SK-N-SH treated with all-trans-retinoic acid at 6 μM for 48 hours (cell line): ENCODE measurements at regions not wholly inside any gene's neighbourhood (a gene's known extent, or its start where the extent isn't known, plus 50 kb on each side); places are given as distances from the start of the nearest gene placed in this dataset.

Source experiments
- ATAC-seq: fragments of 200-7000 bp; cut with Tn5 transposase; 3 replicates; pipeline ENCODE4 v1.9.1; 2020; ENCODE audit warnings: mild to moderate bottlenecking, moderate library complexity
- ARNTL ChIP-seq: fragments of 450-650 bp; formaldehyde crosslinking; IDR thresholded peaks from 2 replicates; pipeline ENCODE4 v1.5.0; 2020; ENCODE audit warnings: low read depth, mild to moderate bottlenecking, moderate library complexity, borderline replicate concordance
- BACH2 ChIP-seq: fragments of 250-450 bp; sonication (Bioruptor Pico); IDR thresholded peaks from 2 replicates; pipeline ENCODE4 v1.9.0; 2021; ENCODE audit warnings: mild to moderate bottlenecking, borderline replicate concordance
- CSDC2 ChIP-seq: fragments of 250-450 bp; sonication (Bioruptor Pico); IDR thresholded peaks from 2 replicates; pipeline ENCODE4 v1.5.0; 2020; ENCODE audit warnings: mild to moderate bottlenecking, moderate library complexity
- ESRRG ChIP-seq: fragments of 250-450 bp; sonication (Bioruptor Pico); IDR thresholded peaks from 2 replicates; pipeline ENCODE4 v1.6.1; 2021; ENCODE audit warnings: mild to moderate bottlenecking
- GLIS3 ChIP-seq: fragments of 250-450 bp; sonication (Bioruptor Pico); IDR thresholded peaks from 2 replicates; pipeline ENCODE4 v1.5.0; 2020; ENCODE audit warnings: mild to moderate bottlenecking, moderate library complexity
- ISL1 ChIP-seq: fragments of 250-450 bp; sonication (Bioruptor Pico); IDR thresholded peaks from 2 replicates; pipeline ENCODE4 v2.1.2; 2022; ENCODE audit warnings: mild to moderate bottlenecking, moderate library complexity
- OSR1 ChIP-seq: fragments of 250-450 bp; sonication (Bioruptor Pico); IDR thresholded peaks from 2 replicates; pipeline ENCODE4 v1.8.0; 2022; ENCODE audit warnings: moderate library complexity, mild to moderate bottlenecking, inconsistent platforms
- PPARA ChIP-seq: fragments of 250-450 bp; sonication (Bioruptor Pico); IDR thresholded peaks from 2 replicates; pipeline ENCODE4 v1.5.0; 2020; ENCODE audit warnings: mild to moderate bottlenecking, borderline replicate concordance
- RARB ChIP-seq: fragments of 250-450 bp; sonication (Bioruptor Pico); IDR thresholded peaks from 2 replicates; pipeline ENCODE4 v1.8.0; 2021; ENCODE audit warnings: mild to moderate bottlenecking, moderate library complexity
- SNAI2 ChIP-seq: fragments of 250-450 bp; sonication (Bioruptor Pico); IDR thresholded peaks from 2 replicates; pipeline ENCODE4 v1.5.0; 2020; ENCODE audit warnings: mild to moderate bottlenecking, moderate library complexity
- TCF4 ChIP-seq: fragments of 250-450 bp; sonication (Bioruptor Pico); IDR thresholded peaks from 2 replicates; pipeline ENCODE4 v1.8.0; 2021; ENCODE audit warnings: mild to moderate bottlenecking, moderate library complexity, borderline replicate concordance
- ZC3H10 ChIP-seq: fragments of 250-450 bp; sonication (Bioruptor Pico); IDR thresholded peaks from 2 replicates; pipeline ENCODE4 v1.5.1; 2021; ENCODE audit warnings: mild to moderate bottlenecking, moderate library complexity
- ZFP3 ChIP-seq: fragments of 250-450 bp; sonication (Bioruptor Pico); IDR thresholded peaks from 2 replicates; pipeline ENCODE4 v1.5.0; 2020; ENCODE audit warnings: mild to moderate bottlenecking, moderate library complexity
- ZFP30 ChIP-seq: fragments of 450-650 bp; formaldehyde crosslinking; IDR thresholded peaks from 2 replicates; pipeline ENCODE4 v1.5.0; 2022; ENCODE audit warnings: mild to moderate bottlenecking, moderate library complexity
- ZNF565 ChIP-seq: fragments of 450-650 bp; formaldehyde crosslinking; conservative IDR thresholded peaks from 2 replicates; pipeline ENCODE4 v1.5.0; 2020; ENCODE audit warnings: low read depth, mild to moderate bottlenecking, moderate library complexity
- ZNF70 ChIP-seq: fragments of 450-650 bp; formaldehyde crosslinking; IDR thresholded peaks from 2 replicates; pipeline ENCODE4 v1.5.0; 2020; ENCODE audit warnings: mild to moderate bottlenecking, moderate library complexity
- ZNF8 ChIP-seq: fragments of 450-650 bp; formaldehyde crosslinking; IDR thresholded peaks from 2 replicates; pipeline ENCODE4 v1.5.0; 2020; ENCODE audit warnings: mild to moderate bottlenecking, moderate library complexity
- TF ChIP-seq, protein P1 (sequence below): fragments of 250-450 bp; sonication (Bioruptor Pico); IDR thresholded peaks from 2 replicates; pipeline ENCODE4 v1.5.1; 2020; ENCODE audit warnings: low read depth, mild to moderate bottlenecking, moderate library complexity
- TF ChIP-seq, protein P2 (sequence below): fragments of 250-450 bp; sonication (Bioruptor Pico); IDR thresholded peaks from 2 replicates; pipeline ENCODE4 v1.5.0; 2020; ENCODE audit warnings: mild to moderate bottlenecking, moderate library complexity
- TF ChIP-seq, protein P3 (sequence below): fragments of 250-450 bp; sonication (Bioruptor Pico); IDR thresholded peaks from 2 replicates; pipeline ENCODE4 v1.8.0; 2021; ENCODE audit warnings: low read depth, mild to moderate bottlenecking, moderate library complexity, borderline replicate concordance
- TF ChIP-seq, protein P4 (sequence below): fragments of 250-450 bp; sonication (Bioruptor Pico); IDR thresholded peaks from 2 replicates; pipeline ENCODE4 v1.5.1; 2021; ENCODE audit warnings: mild to moderate bottlenecking, moderate library complexity

DNA sequence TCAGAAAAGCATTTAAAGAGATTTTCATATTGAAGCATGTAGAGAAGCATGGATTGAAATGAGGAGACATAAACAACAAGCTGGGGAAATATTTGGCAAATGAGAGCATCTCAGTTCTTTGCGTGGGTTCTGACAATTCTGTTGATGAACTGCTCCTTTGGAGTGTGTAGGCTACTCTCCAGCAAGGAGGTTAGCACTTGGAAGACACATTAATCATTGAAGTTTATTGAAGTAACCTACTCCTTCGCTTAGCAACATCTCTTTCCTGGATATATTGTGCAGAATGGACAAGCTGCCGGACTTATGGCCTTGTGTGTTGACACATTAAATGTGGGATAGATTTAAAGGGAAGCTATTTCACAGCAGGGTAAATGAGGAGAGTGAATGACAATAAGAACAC, 354.5 kb upstream of the VWC2 start (continued):
- no peak for TF ChIP-seq ZNF8 (CRISPR knock-in tag)

DNA sequence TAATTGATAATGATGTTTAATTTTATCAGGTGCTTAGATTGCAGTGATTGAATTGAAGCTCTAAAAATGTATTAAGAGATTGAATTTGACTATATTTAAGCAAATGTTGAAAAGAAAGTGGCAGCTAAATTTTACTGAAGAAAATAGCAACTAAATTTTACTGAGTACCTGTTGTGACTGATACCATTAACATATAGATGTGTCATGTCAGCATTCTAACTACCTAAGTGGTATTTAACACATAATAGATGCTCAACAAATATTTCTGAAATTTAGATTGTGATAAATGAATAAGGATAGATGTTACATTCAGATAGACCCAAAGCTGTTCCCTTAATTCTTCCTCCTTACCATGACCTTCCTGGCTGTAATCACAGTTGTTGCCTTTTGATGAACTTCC, 350.9 kb upstream of the VWC2 start:
- TF ChIP-seq ZC3H10 (CRISPR knock-in tag) = no peak
- no peak for TF ChIP-seq BACH2 (CRISPR knock-in tag)
- no peak for TF ChIP-seq ISL1
- TF ChIP-seq, protein P1, sequence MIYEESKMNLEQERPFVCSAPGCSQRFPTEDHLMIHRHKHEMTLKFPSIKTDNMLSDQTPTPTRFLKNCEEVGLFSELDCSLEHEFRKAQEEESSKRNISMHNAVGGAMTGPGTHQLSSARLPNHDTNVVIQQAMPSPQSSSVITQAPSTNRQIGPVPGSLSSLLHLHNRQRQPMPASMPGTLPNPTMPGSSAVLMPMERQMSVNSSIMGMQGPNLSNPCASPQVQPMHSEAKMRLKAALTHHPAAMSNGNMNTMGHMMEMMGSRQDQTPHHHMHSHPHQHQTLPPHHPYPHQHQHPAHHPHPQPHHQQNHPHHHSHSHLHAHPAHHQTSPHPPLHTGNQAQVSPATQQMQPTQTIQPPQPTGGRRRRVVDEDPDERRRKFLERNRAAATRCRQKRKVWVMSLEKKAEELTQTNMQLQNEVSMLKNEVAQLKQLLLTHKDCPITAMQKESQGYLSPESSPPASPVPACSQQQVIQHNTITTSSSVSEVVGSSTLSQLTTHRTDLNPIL (CRISPR knock-in tag) = no peak
- no peak for TF ChIP-seq GLIS3 (CRISPR knock-in tag)
- no peak for TF ChIP-seq PPARA (CRISPR knock-in tag)
- TF ChIP-seq, protein P2, sequence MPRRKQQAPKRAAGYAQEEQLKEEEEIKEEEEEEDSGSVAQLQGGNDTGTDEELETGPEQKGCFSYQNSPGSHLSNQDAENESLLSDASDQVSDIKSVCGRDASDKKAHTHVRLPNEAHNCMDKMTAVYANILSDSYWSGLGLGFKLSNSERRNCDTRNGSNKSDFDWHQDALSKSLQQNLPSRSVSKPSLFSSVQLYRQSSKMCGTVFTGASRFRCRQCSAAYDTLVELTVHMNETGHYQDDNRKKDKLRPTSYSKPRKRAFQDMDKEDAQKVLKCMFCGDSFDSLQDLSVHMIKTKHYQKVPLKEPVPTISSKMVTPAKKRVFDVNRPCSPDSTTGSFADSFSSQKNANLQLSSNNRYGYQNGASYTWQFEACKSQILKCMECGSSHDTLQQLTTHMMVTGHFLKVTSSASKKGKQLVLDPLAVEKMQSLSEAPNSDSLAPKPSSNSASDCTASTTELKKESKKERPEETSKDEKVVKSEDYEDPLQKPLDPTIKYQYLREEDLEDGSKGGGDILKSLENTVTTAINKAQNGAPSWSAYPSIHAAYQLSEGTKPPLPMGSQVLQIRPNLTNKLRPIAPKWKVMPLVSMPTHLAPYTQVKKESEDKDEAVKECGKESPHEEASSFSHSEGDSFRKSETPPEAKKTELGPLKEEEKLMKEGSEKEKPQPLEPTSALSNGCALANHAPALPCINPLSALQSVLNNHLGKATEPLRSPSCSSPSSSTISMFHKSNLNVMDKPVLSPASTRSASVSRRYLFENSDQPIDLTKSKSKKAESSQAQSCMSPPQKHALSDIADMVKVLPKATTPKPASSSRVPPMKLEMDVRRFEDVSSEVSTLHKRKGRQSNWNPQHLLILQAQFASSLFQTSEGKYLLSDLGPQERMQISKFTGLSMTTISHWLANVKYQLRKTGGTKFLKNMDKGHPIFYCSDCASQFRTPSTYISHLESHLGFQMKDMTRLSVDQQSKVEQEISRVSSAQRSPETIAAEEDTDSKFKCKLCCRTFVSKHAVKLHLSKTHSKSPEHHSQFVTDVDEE (CRISPR knock-in tag) = no peak
- TF ChIP-seq ZNF70 (CRISPR knock-in tag) = no peak
- TF ChIP-seq OSR1 (CRISPR knock-in tag) = no peak
- TF ChIP-seq TCF4 (CRISPR knock-in tag) = no peak
- TF ChIP-seq, protein P3, sequence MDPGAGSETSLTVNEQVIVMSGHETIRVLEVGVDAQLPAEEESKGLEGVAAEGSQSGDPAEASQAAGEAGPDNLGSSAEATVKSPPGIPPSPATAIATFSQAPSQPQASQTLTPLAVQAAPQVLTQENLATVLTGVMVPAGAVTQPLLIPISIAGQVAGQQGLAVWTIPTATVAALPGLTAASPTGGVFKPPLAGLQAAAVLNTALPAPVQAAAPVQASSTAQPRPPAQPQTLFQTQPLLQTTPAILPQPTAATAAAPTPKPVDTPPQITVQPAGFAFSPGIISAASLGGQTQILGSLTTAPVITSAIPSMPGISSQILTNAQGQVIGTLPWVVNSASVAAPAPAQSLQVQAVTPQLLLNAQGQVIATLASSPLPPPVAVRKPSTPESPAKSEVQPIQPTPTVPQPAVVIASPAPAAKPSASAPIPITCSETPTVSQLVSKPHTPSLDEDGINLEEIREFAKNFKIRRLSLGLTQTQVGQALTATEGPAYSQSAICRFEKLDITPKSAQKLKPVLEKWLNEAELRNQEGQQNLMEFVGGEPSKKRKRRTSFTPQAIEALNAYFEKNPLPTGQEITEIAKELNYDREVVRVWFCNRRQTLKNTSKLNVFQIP (CRISPR knock-in tag) = no peak
- TF ChIP-seq ESRRG (CRISPR knock-in tag) = no peak
- no peak for TF ChIP-seq ZNF8 (CRISPR knock-in tag)
- TF ChIP-seq ZFP30 (CRISPR knock-in tag) = no peak
- no peak for TF ChIP-seq ZFP3 (CRISPR knock-in tag)
- TF ChIP-seq, protein P4, sequence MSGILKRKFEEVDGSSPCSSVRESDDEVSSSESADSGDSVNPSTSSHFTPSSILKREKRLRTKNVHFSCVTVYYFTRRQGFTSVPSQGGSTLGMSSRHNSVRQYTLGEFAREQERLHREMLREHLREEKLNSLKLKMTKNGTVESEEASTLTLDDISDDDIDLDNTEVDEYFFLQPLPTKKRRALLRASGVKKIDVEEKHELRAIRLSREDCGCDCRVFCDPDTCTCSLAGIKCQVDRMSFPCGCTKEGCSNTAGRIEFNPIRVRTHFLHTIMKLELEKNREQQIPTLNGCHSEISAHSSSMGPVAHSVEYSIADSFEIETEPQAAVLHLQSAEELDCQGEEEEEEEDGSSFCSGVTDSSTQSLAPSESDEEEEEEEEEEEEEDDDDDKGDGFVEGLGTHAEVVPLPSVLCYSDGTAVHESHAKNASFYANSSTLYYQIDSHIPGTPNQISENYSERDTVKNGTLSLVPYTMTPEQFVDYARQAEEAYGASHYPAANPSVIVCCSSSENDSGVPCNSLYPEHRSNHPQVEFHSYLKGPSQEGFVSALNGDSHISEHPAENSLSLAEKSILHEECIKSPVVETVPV = no peak
- ATAC-seq = no peak

DNA sequence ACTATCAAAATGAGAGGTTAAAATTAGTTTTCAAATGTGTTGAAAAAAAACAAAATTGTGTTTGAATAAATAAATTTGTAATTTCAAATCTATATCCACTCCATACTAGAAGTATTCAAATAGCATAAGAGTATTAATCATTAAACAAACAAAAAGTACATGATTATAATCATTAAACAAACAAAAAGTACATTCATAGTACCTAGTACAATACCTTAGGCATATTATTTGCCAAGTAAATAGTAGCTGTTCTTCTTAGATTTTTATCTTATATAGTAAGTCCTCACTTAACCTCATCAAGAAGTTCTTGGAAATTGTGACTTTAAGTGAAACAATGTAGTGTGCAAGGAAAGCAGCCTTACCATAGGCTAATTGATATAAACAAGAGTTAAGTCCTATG, 349.3 kb upstream of the VWC2 start:
- ATAC-seq = no peak
- TF ChIP-seq SNAI2 (CRISPR knock-in tag) (no peak), ZNF565 (no peak), CSDC2 (CRISPR knock-in tag) (no peak), BACH2 (CRISPR knock-in tag) (no peak), RARB (no peak), PPARA (CRISPR knock-in tag) (no peak), ZNF70 (CRISPR knock-in tag) (no peak), ZNF8 (CRISPR knock-in tag) (no peak), ISL1 (no peak), ARNTL (CRISPR knock-in tag) (no peak), ZFP30 (CRISPR knock-in tag) (no peak), ZFP3 (CRISPR knock-in tag) (no peak), OSR1 (CRISPR knock-in tag) (no peak), GLIS3 (CRISPR knock-in tag) (no peak), TCF4 (CRISPR knock-in tag) (no peak)
- TF ChIP-seq, protein P2 (CRISPR knock-in tag) = no peak
- TF ChIP-seq, protein P3 (CRISPR knock-in tag) = no peak
- TF ChIP-seq, protein P1 (CRISPR knock-in tag) = no peak
- TF ChIP-seq, protein P4 = no peak
